ENCODE measurements at regions not wholly inside any gene's neighbourhood (a gene's known extent, or its start where the extent isn't known, plus 50 kb on each side); places are given as distances from the start of the nearest gene placed in this dataset.

DNA sequence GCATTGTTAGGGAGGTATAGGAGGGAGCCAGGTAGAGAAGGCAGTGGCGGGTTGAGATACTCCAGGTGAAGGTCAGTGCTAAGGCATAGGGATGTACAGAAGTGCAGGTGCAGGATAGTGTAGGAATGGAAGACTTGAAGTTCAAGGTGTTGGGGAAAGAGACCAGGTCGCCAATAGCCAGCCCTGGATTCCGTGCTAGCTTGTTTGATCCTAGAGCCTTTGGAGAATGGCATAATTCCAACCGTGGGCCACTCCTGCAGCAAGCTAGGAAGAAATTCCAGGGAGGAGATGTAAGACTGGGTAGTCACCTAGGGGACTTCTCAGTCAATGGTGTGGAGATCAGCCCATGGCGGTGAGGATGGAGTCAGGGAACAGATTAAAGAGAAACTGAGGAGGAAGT lies 272.7 kb downstream of the RPS24 start:
- no peak overlapping the region for H3K4me2 ChIP-seq (ENCODE audit: extremely low read depth, insufficient read depth, low read length)
- TF ChIP-seq EZH2 (IDR thresholded peaks at IDR 0.05; ENCODE audit: low read length, missing control alignments): no peak
- TF ChIP-seq, protein P1, sequence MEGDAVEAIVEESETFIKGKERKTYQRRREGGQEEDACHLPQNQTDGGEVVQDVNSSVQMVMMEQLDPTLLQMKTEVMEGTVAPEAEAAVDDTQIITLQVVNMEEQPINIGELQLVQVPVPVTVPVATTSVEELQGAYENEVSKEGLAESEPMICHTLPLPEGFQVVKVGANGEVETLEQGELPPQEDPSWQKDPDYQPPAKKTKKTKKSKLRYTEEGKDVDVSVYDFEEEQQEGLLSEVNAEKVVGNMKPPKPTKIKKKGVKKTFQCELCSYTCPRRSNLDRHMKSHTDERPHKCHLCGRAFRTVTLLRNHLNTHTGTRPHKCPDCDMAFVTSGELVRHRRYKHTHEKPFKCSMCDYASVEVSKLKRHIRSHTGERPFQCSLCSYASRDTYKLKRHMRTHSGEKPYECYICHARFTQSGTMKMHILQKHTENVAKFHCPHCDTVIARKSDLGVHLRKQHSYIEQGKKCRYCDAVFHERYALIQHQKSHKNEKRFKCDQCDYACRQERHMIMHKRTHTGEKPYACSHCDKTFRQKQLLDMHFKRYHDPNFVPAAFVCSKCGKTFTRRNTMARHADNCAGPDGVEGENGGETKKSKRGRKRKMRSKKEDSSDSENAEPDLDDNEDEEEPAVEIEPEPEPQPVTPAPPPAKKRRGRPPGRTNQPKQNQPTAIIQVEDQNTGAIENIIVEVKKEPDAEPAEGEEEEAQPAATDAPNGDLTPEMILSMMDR (conservative IDR thresholded peaks at IDR 0.05 in 1 of 2, IDR thresholded peaks at IDR 0.05 in 1 of 2; ENCODE audit: low read depth in 1 of 2, low read length in 2 of 2): no peak

DNA sequence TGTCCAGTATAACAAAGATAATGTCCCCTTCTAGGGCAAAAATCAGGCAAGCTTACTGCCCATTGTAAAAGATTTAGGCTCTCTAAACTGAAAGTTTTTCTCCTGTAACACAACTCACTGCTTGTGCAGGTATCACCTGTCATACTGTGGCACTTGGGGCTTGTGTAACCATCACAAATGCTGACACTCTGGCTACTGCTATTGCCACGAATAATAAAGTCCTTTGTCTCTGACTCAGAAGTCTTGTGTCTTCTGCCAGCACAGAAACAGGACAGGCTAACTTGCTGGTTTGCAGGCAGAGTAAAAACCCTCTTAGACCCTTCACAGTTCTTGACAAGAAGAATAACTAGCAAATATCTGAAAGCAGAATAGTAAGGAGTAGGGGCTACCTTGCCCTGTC lies 273.9 kb downstream of the RPS24 start:
- Histone ChIP-seq H2AFZ (ENCODE audit: low read length) (no peak overlapping the region), H3K4me1 (ENCODE audit: control insufficient read depth, extremely low read depth, insufficient read depth, low read length) (peaks cover 4% of the 10 kb centered on the region), H3K27me3 (ENCODE audit: control insufficient read depth, insufficient read depth, low read length) (no peaks in the 10 kb centered on the region), H3K79me2 (ENCODE audit: control insufficient read depth, insufficient read depth, low read length) (no peaks in the 10 kb centered on the region), H3K9ac (ENCODE audit: insufficient read depth, low read length) (no peak overlapping the region), H3K4me3 (replicated peaks in 1 of 4; ENCODE audit: control extremely low read depth in 1 of 4, insufficient read depth in 1 of 4, low read depth in 3 of 4, low read length in 4 of 4) (no peak overlapping the region), H3K9me3 (ENCODE audit: control insufficient read depth, insufficient read depth, low read depth, low read length) (no peaks in the 10 kb centered on the region), H3K36me3 (ENCODE audit: control insufficient read depth, insufficient read depth, low read length) (no peaks in the 10 kb centered on the region), H3K27ac (ENCODE audit: insufficient read depth, low read length) (no peak overlapping the region), H4K20me1 (ENCODE audit: control insufficient read depth, extremely low read depth, insufficient read depth, low read length) (no peaks in the 10 kb centered on the region), H3K4me2 (ENCODE audit: extremely low read depth, insufficient read depth, low read length) (no peak overlapping the region)
- DNase-seq (ENCODE audit: low read depth in 2 of 2): no peak
- TF ChIP-seq, protein P1 (conservative IDR thresholded peaks at IDR 0.05 in 1 of 2, IDR thresholded peaks at IDR 0.05 in 1 of 2; ENCODE audit: low read depth in 1 of 2, low read length in 2 of 2): no peak
- TF ChIP-seq EZH2 (IDR thresholded peaks at IDR 0.05; ENCODE audit: low read length, missing control alignments): no peak

More for the DNA sequence above, 272.7 kb downstream of the RPS24 start:
- Histone ChIP-seq H3K4me3 (replicated peaks in 1 of 4; ENCODE audit: control extremely low read depth in 1 of 4, insufficient read depth in 1 of 4, low read depth in 3 of 4, low read length in 4 of 4) (no peak overlapping the region), H3K27ac (ENCODE audit: insufficient read depth, low read length) (no peak overlapping the region), H3K27me3 (ENCODE audit: control insufficient read depth, insufficient read depth, low read length) (no peaks in the 10 kb centered on the region), H3K9ac (ENCODE audit: insufficient read depth, low read length) (no peak overlapping the region), H3K79me2 (ENCODE audit: control insufficient read depth, insufficient read depth, low read length) (no peaks in the 10 kb centered on the region), H3K4me1 (ENCODE audit: control insufficient read depth, extremely low read depth, insufficient read depth, low read length) (peaks cover 5% of the 10 kb centered on the region), H4K20me1 (ENCODE audit: control insufficient read depth, extremely low read depth, insufficient read depth, low read length) (no peaks in the 10 kb centered on the region), H3K9me3 (ENCODE audit: control insufficient read depth, insufficient read depth, low read depth, low read length) (no peaks in the 10 kb centered on the region), H2AFZ (ENCODE audit: low read length) (no peak overlapping the region), H3K36me3 (ENCODE audit: control insufficient read depth, insufficient read depth, low read length) (no peaks in the 10 kb centered on the region)
- no peak for DNase-seq (ENCODE audit: low read depth in 2 of 2)

DNA sequence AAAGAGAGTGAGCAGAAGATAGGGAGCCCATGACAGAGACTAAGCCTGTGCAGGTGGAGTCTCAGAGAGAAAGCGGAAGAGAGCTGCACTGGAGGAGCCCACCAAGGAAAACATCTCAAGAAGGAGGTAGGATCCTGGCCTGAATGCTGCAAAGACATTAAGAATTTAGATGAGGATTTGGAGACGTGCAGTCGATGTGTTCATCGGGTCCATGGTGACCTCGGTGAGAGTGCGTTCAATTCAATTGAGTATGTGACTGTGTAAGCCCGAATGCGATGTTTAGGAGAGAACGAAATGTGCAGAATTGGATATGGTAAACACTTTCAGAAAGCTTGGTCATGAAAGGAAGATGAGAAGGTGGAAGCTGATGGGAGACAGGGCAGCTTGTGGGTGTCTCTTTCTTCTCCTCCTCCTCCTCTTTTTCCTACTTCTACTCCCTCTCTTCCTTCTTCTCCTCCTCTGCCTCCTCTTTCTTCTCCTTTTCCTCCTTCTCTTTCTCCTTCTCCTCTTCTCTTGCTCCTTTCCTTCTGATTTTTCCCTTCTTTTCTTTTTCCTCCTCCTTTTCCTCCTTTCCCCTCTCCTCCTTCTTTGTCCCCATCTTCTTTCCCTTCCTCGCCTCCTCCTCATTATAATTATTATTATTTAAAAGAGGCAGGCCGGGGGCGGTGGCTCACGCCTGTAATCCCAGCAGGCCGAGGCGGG lies 276.0 kb downstream of the RPS24 start:
- no peak for DNase-seq (ENCODE audit: low read depth in 2 of 2)
- Histone ChIP-seq H4K20me1 (ENCODE audit: control insufficient read depth, extremely low read depth, insufficient read depth, low read length) (no peaks in the 10 kb centered on the region), H3K9me3 (ENCODE audit: control insufficient read depth, insufficient read depth, low read depth, low read length) (no peaks in the 10 kb centered on the region), H3K4me3 (replicated peaks in 1 of 4; ENCODE audit: control extremely low read depth in 1 of 4, insufficient read depth in 1 of 4, low read depth in 3 of 4, low read length in 4 of 4) (no peak overlapping the region), H2AFZ (ENCODE audit: low read length) (no peak overlapping the region), H3K4me2 (ENCODE audit: extremely low read depth, insufficient read depth, low read length) (no peak overlapping the region), H3K27ac (ENCODE audit: insufficient read depth, low read length) (no peak overlapping the region), H3K36me3 (ENCODE audit: control insufficient read depth, insufficient read depth, low read length) (no peaks in the 10 kb centered on the region), H3K79me2 (ENCODE audit: control insufficient read depth, insufficient read depth, low read length) (no peaks in the 10 kb centered on the region), H3K9ac (ENCODE audit: insufficient read depth, low read length) (no peak overlapping the region), H3K27me3 (ENCODE audit: control insufficient read depth, insufficient read depth, low read length) (no peaks in the 10 kb centered on the region), H3K4me1 (ENCODE audit: control insufficient read depth, extremely low read depth, insufficient read depth, low read length) (no peaks in the 10 kb centered on the region)
- TF ChIP-seq, protein P1 (conservative IDR thresholded peaks at IDR 0.05 in 1 of 2, IDR thresholded peaks at IDR 0.05 in 1 of 2; ENCODE audit: low read depth in 1 of 2, low read length in 2 of 2): no peak
